HepG2 (cell line): ENCODE measurements at regions not wholly inside any gene's neighbourhood (a gene's known extent, or its start where the extent isn't known, plus 50 kb on each side); places are given as distances from the start of the nearest gene placed in this dataset.

ENCODE experiments used
- ATAC-seq: fragments of 200-7000 bp; cut with Tn5 transposase; 3 replicates; pipeline ENCODE4 v1.9.1; 2020; ENCODE audit warnings: mild to moderate bottlenecking, moderate library complexity
- BruUV-seq: library from RNA; stranded (reverse); fragments of 400-500 nt; replicated peaks from 2 replicates; lab custom pipeline; 2021; lab: Mats Ljungman, UMichigan
- CTCF ChIA-PET: fragments of 300-600 bp; formaldehyde crosslinking; extraction: SDS; loops from one replicate; lab custom pipeline; 2021; ENCODE audit warnings: low total read pairs, inconsistent platforms, low intra/inter-chr PET ratio; lab: Yijun Ruan, JAX
- POLR2A ChIA-PET: fragments of 350-600 bp; sonication (Branson Sonifier 250); formaldehyde crosslinking; loops from one replicate; lab custom pipeline; 2020; ENCODE audit warnings: antibody characterized with exemption, inconsistent platforms; lab: Yijun Ruan, JAX
- DNase-seq: peaks from one replicate; pipeline ENCODE4 v3.0.0-alpha.2; 2015; ENCODE audit warnings: low spot score
- FAIRE-seq: peaks from 3 replicates; lab custom pipeline; 2011; peaks lifted over from hg19 to GRCh38; lab: Jason Lieb, UNC
- H2AFZ ChIP-seq: one replicate; pipeline ENCODE4 v1.6.1; 2011; ENCODE audit warnings: low read length, inconsistent platforms
- H3K27ac ChIP-seq: fragments of 300-600 bp; 3 replicates; pipeline ENCODE4 v1.8.0; 2011; ENCODE audit warnings: mixed run types, mild to moderate bottlenecking, mixed read lengths, low read length, inconsistent platforms; ENCODE audit not compliant: insufficient read depth; ENCODE audit errors: extremely low read length
- H3K27me3 ChIP-seq, 2 experiments: fragments of 200-600 bp in 1 of 2; 2 replicates in 1 of 2; 3 replicates in 1 of 2; pipeline versions ENCODE4 v1.6.0 to v1.8.0; 2011; ENCODE audit warnings: low read length in 2 of 2, mild to moderate bottlenecking in 2 of 2, moderate library complexity in 2 of 2, inconsistent platforms in 1 of 2; ENCODE audit not compliant: insufficient read depth in 2 of 2, control insufficient read depth in 1 of 2
- H3K36me3 ChIP-seq, 2 experiments: fragments of 200-600 bp in 1 of 2; replicated peaks in 1 of 2; 2 replicates in 1 of 2; 3 replicates in 1 of 2; pipeline versions ENCODE4 v1.5.1 to v1.8.0; 2011; ENCODE audit warnings: low read length in 2 of 2, inconsistent platforms in 1 of 2; ENCODE audit not compliant: insufficient read depth in 2 of 2, control insufficient read depth in 1 of 2
- H3K4me1 ChIP-seq: 2 replicates; pipeline ENCODE4 v1.5.1; 2012; ENCODE audit warnings: low read length, inconsistent platforms; ENCODE audit not compliant: insufficient read depth
- H3K4me2 ChIP-seq: 2 replicates; pipeline ENCODE4 v1.6.0; 2011; ENCODE audit warnings: low read depth, low read length, inconsistent platforms
- H3K4me3 ChIP-seq, 3 experiments: fragments of 200-600 bp in 1 of 3; sonication (generic), shearing (Covaris generic) in 1 of 3; replicated peaks in 1 of 3; 2 replicates each; pipeline ENCODE4 v1.5.1; 2011 to 2016; ENCODE audit warnings: low read length in 3 of 3, inconsistent platforms in 2 of 3, low read depth in 2 of 3, mild to moderate bottlenecking in 2 of 3, control low read depth in 1 of 3, mixed read lengths in 1 of 3; ENCODE audit not compliant: insufficient read depth in 1 of 3
- H3K79me2 ChIP-seq: one replicate; pipeline ENCODE4 v1.6.1; 2011; ENCODE audit warnings: low read length, inconsistent platforms; ENCODE audit not compliant: insufficient read depth
- H3K9ac ChIP-seq: 2 replicates; pipeline ENCODE4 v1.6.0; 2011; ENCODE audit warnings: mild to moderate bottlenecking, low read depth, low read length, inconsistent platforms; ENCODE audit not compliant: insufficient read depth
- H3K9me3 ChIP-seq: 2 replicates; pipeline ENCODE4 v1.5.1; 2012; ENCODE audit warnings: mild to moderate bottlenecking, low read length
- H4K20me1 ChIP-seq: 2 replicates; pipeline ENCODE4 v1.6.0; 2011; ENCODE audit warnings: inconsistent platforms, mild to moderate bottlenecking, low read length, moderate library complexity; ENCODE audit not compliant: insufficient read depth
- AKAP8 ChIP-seq: sonication (generic); formaldehyde crosslinking; IDR thresholded peaks from 2 replicates; pipeline ENCODE4 v1.5.1; 2020; ENCODE audit warnings: mild to moderate bottlenecking, missing genetic modification reagents
- ATM ChIP-seq: fragments of 450-650 bp; IDR thresholded peaks from 2 replicates; pipeline ENCODE4 v1.7.1; 2017; ENCODE audit warnings: mild to moderate bottlenecking, borderline replicate concordance
- KIAA2018 ChIP-seq: sonication (generic); formaldehyde crosslinking; IDR thresholded peaks from 2 replicates; pipeline ENCODE4 v1.5.0; 2020; ENCODE audit warnings: mild to moderate bottlenecking, missing genetic modification reagents, borderline replicate concordance
- KMT2A ChIP-seq: sonication (generic); formaldehyde crosslinking; IDR thresholded peaks from 2 replicates; pipeline ENCODE4 v1.4.0; 2020; ENCODE audit warnings: missing genetic modification reagents
- LCORL ChIP-seq, 2 experiments: fragments of 450-650 bp in 1 of 2; sonication (generic) in 1 of 2; formaldehyde crosslinking in 1 of 2; IDR thresholded peaks; 2 replicates each; pipeline versions ENCODE4 v1.5.0 to v1.6.1; 2017 to 2020; ENCODE audit warnings: antibody characterized with exemption in 1 of 2, missing genetic modification reagents in 1 of 2
- MEF2D ChIP-seq: sonication (generic); formaldehyde crosslinking; IDR thresholded peaks from 2 replicates; pipeline ENCODE4 v1.5.1; 2020; ENCODE audit warnings: mild to moderate bottlenecking, missing genetic modification reagents
- PHF20 ChIP-seq: sonication (generic); formaldehyde crosslinking; IDR thresholded peaks from 2 replicates; pipeline ENCODE4 v1.5.0; 2020; ENCODE audit warnings: mild to moderate bottlenecking, missing genetic modification reagents
- ZFYVE20 ChIP-seq: sonication (generic); formaldehyde crosslinking; IDR thresholded peaks from 2 replicates; pipeline ENCODE4 v1.8.0; 2023; ENCODE audit warnings: low read depth, mild to moderate bottlenecking, moderate library complexity, missing genetic modification reagents, borderline replicate concordance
- ZNF562 ChIP-seq: sonication (generic); formaldehyde crosslinking; IDR thresholded peaks from 2 replicates; pipeline ENCODE4 v1.8.0; 2022; ENCODE audit warnings: missing genetic modification reagents, borderline replicate concordance
- ZNF780A ChIP-seq: sonication (generic); formaldehyde crosslinking; IDR thresholded peaks from 2 replicates; pipeline ENCODE4 v1.8.0; 2022; ENCODE audit warnings: mild to moderate bottlenecking, missing genetic modification reagents, moderate library complexity
- WGBS: methylation state at CpG from one replicate; pipeline ENCODE4 v1.1.6; 2017; ENCODE audit warnings: low lambda C conversion rate; 5-methylcytosine and 5-hydroxymethylcytosine counted together
- in situ Hi-C: cut with HindIII; loops from 2 replicates; pipeline ENCODE4 v1.10.0; 2017; ENCODE audit warnings: low pct_unique_long_range_greater_than_20kb; ENCODE audit not compliant: extremely low pct_ligation_motif_present
- intact Hi-C: fragments of 100-400 bp; cut with micrococcal nuclease; formaldehyde crosslinking; loops from one replicate; pipeline ENCODE4 v1.10.0; 2022; ENCODE audit not compliant: unreplicated experiment
- TF ChIP-seq, protein P1 (sequence below): sonication (generic); formaldehyde crosslinking; IDR thresholded peaks from 2 replicates; pipeline ENCODE4 v1.4.0; 2020; ENCODE audit warnings: missing genetic modification reagents, borderline replicate concordance

GRCh38 chr9:26210338-26210851 lies 532.2 kb upstream of the TUSC1 start:
- Histone ChIP-seq H3K9ac (no peak overlapping the region), H3K4me1 (no peaks in the 10 kb centered on the region), H2AFZ (no peak overlapping the region), H4K20me1 (no peaks in the 10 kb centered on the region), H3K9me3 (peaks cover 5% of the 10 kb centered on the region), H3K79me2 (no peaks in the 10 kb centered on the region), H3K4me3 (no peak overlapping the region), H3K27ac (no peak overlapping the region), H3K4me2 (no peak overlapping the region), H3K27me3 (no peaks in the 10 kb centered on the region), H3K36me3 (no peaks in the 10 kb centered on the region)
- intact Hi-C loops (no loop called here), in situ Hi-C loops (no loop called here)
- ChIA-PET POLR2A (no interaction called here), CTCF (no interaction called here)
- 4% methylated on average over 6 of the region's 6 CpGs for WGBS
- ATAC-seq: no peak
- DNase-seq: no peak
- no peak for FAIRE-seq
- TF ChIP-seq ZNF562 (CRISPR knock-in tag): no peak
- no peak for TF ChIP-seq AKAP8
- TF ChIP-seq ZNF780A (CRISPR knock-in tag): no peak
- TF ChIP-seq, protein P1, sequence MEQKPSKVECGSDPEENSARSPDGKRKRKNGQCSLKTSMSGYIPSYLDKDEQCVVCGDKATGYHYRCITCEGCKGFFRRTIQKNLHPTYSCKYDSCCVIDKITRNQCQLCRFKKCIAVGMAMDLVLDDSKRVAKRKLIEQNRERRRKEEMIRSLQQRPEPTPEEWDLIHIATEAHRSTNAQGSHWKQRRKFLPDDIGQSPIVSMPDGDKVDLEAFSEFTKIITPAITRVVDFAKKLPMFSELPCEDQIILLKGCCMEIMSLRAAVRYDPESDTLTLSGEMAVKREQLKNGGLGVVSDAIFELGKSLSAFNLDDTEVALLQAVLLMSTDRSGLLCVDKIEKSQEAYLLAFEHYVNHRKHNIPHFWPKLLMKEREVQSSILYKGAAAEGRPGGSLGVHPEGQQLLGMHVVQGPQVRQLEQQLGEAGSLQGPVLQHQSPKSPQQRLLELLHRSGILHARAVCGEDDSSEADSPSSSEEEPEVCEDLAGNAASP (CRISPR knock-in tag): no peak
- no peak for TF ChIP-seq MEF2D (CRISPR knock-in tag)
- TF ChIP-seq KMT2A (CRISPR knock-in tag): no peak
- no peak for TF ChIP-seq LCORL (IDR thresholded peaks at IDR 0.05)
- no peak for TF ChIP-seq LCORL (CRISPR knock-in tag; IDR thresholded peaks at IDR 0.05)
- no peak for TF ChIP-seq ATM
- no peak for TF ChIP-seq ZFYVE20 (CRISPR knock-in tag)
- no peak for TF ChIP-seq PHF20 (CRISPR knock-in tag)
- TF ChIP-seq KIAA2018 (CRISPR knock-in tag): no peak
- no TSS peak for BruUV-seq
